Left lung (tissue), 4 donors: ENCODE measurements at regions not wholly inside any gene's neighbourhood (a gene's known extent, or its start where the extent isn't known, plus 50 kb on each side); places are given as distances from the start of the nearest gene placed in this dataset.

ENCODE experiments used
- ATAC-seq: fragments of 200-7000 bp; cut with Tn5 transposase; one replicate; pipeline ENCODE4 v1.9.1; 2020; ENCODE audit warnings: moderate library complexity
- DNase-seq, 4 donors: peaks; one replicate each; pipeline ENCODE4 v3.0.0-alpha.2; 2013 to 2020
- H3K27ac ChIP-seq, 2 donors: fragments of 200-600 bp; sonication (generic) in 1 of 2; one replicate each; pipeline versions ENCODE4 v1.5.0 to v1.8.0; 2020 to 2021
- H3K27me3 ChIP-seq, 2 donors: fragments of 200-600 bp; sonication (generic) in 1 of 2; one replicate each; pipeline versions ENCODE4 v1.5.0 to v1.8.0; 2020 to 2021
- H3K36me3 ChIP-seq, 2 donors: fragments of 200-600 bp; sonication (generic) in 1 of 2; one replicate each; pipeline versions ENCODE4 v1.5.0 to v1.8.0; 2020 to 2021
- H3K4me1 ChIP-seq, 2 donors: fragments of 200-600 bp; one replicate each; pipeline ENCODE4 v1.8.0; 2021
- H3K4me3 ChIP-seq, 2 donors: fragments of 200-600 bp; sonication (generic) in 1 of 2; one replicate each; pipeline versions ENCODE4 v1.5.0 to v1.8.0; 2020 to 2021; ENCODE audit warnings: mild to moderate bottlenecking in 1 of 2
- H3K9me3 ChIP-seq, 2 donors: fragments of 200-600 bp; sonication (generic) in 1 of 2; one replicate each; pipeline versions ENCODE4 v1.5.0 to v1.8.0; 2020 to 2021
- CTCF ChIP-seq, 2 donors: fragments of 200-600 bp; sonication (generic) in 1 of 2; IDR thresholded peaks; one replicate each; pipeline versions ENCODE4 v1.5.0 to v1.8.0; 2021; ENCODE audit warnings: antibody characterized with exemption in 2 of 2
- intact Hi-C, 2 donors: fragments of 100-400 bp; cut with DNase I; formaldehyde crosslinking; loops; one replicate each; pipeline versions ENCODE4 v1.11.2 to v1.14.2; 2022
- donor health status: DM: no; HTN: yes; CAD: no.
- donor health status: DM: no; HTN: no; CAD: no.

- DNase-seq: no peak
- TF ChIP-seq CTCF (IDR thresholded peaks at IDR 0.05): no peak
- intact Hi-C loops: loop anchor here in 1 of 2 donors (5.0 kb wide), 1 partner anchor 246 kb away; no protein-coding TSS in a partner anchor
These were observed 356.3 kb downstream of the USP25 start for GRCh38 chr21:16086121-16086520.

GRCh38 chr21:16086936-16087335 is 357.2 kb downstream of the USP25 start:
- Histone ChIP-seq H3K4me3 (no peak overlapping the region), H3K27ac (no peak overlapping the region), H3K9me3 (no peaks in the 10 kb centered on the region), H3K36me3 (no peaks in the 10 kb centered on the region), H3K27me3 (no peaks in the 10 kb centered on the region), H3K4me1 (no peaks in the 10 kb centered on the region)
- DNase-seq: no peak
- TF ChIP-seq CTCF (IDR thresholded peaks at IDR 0.05): no peak
- intact Hi-C loops: loop anchor here in 1 of 2 donors (5.0 kb wide), 1 partner anchor 245 kb away; no protein-coding TSS in a partner anchor
- no peak for ATAC-seq

More at GRCh38 chr21:16086121-16086520, 356.3 kb downstream of the USP25 start:
- Histone ChIP-seq H3K36me3 (no peaks in the 10 kb centered on the region), H3K9me3 (no peaks in the 10 kb centered on the region), H3K4me1 (no peaks in the 10 kb centered on the region), H3K27ac (no peak overlapping the region), H3K27me3 (no peaks in the 10 kb centered on the region), H3K4me3 (no peak overlapping the region)
- no peak for ATAC-seq

- ATAC-seq: no peak
- intact Hi-C loops: loop anchor here in 1 of 2 donors (5.0 kb wide), 1 partner anchor 245 kb away; no protein-coding TSS in a partner anchor
- H3K27ac ChIP-seq: no peak overlapping the region
These were observed 357.7 kb downstream of the USP25 start for GRCh38 chr21:16087523-16087922.

GRCh38 chr21:16088056-16088455 is 358.3 kb downstream of the USP25 start:
- Histone ChIP-seq H3K9me3 (no peaks in the 10 kb centered on the region), H3K27ac (no peak overlapping the region), H3K4me3 (no peak overlapping the region), H3K27me3 (no peaks in the 10 kb centered on the region), H3K4me1 (no peaks in the 10 kb centered on the region), H3K36me3 (no peaks in the 10 kb centered on the region)
- no peak for DNase-seq
- no peak for TF ChIP-seq CTCF (IDR thresholded peaks at IDR 0.05)
- intact Hi-C loops: loop anchor here in 1 of 2 donors (5.0 kb wide), 1 partner anchor 244 kb away; no protein-coding TSS in a partner anchor
- ATAC-seq: no peak

More at GRCh38 chr21:16087523-16087922, 357.7 kb downstream of the USP25 start:
- TF ChIP-seq CTCF (IDR thresholded peaks at IDR 0.05): no peak
- Histone ChIP-seq H3K4me1 (no peaks in the 10 kb centered on the region), H3K4me3 (no peak overlapping the region), H3K27me3 (no peaks in the 10 kb centered on the region), H3K36me3 (no peaks in the 10 kb centered on the region), H3K9me3 (no peaks in the 10 kb centered on the region)
- no peak for DNase-seq

- no peak overlapping the region for H3K27ac ChIP-seq
- no peaks in the 10 kb centered on the region for H3K9me3 ChIP-seq
- DNase-seq: no peak
- no peak overlapping the region for H3K4me3 ChIP-seq
- intact Hi-C loops: no loop called here
- no peaks in the 10 kb centered on the region for H3K4me1 ChIP-seq
- TF ChIP-seq CTCF (IDR thresholded peaks at IDR 0.05): no peak
- H3K36me3 ChIP-seq: no peaks in the 10 kb centered on the region
- no peaks in the 10 kb centered on the region for H3K27me3 ChIP-seq
- ATAC-seq: no peak
These were observed 365.2 kb downstream of the USP25 start for GRCh38 chr21:16095005-16095404.
